ENCODE measurements at regions not wholly inside any gene's neighbourhood (a gene's known extent, or its start where the extent isn't known, plus 50 kb on each side); places are given as distances from the start of the nearest gene placed in this dataset.
A peak's percentile ranks its signal among the peaks of the same experiment; 100 is the strongest.

DNA sequence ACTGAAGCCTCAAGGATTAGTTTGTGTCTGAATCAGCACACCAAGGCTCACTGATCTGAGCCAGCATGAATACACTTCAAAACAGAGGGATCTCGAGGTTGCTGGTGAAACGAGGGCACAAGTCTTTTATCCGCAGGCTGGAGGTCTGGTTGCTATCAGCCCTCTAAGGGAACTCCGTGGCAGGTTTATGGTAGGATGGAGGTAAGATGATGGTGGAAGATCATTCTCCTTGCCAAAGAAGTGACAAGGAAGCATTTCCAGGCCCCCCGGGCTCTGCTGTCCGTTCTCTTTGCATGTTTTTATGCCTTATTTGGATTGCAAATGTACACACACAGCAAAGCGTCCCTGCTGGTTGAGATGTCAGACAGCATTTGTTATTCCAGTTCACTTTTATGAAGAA is 268.3 kb downstream of the ARHGAP12 start:
- intact Hi-C loops (cut with DNase I) = no loop called here
- no peak for DNase-seq

DNA sequence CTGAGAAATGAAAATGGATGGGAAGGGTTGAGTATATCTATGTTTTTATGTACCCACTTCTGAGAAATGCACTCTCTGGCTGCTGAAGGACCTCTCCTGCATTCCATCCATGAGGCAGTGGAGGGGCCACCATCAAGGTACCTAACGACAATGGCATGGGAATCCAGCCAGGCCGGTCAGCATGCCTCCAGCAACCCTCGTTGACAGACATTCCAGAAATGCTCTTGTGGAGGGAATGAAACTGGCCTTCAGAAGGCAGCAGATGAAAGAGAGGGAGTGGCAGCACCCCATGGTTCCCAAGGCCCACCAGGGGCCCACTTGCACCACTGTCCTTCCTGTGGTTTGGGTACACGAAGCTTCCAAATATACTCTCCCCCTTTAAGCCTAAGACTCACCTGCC is 269.0 kb downstream of the ARHGAP12 start:
- intact Hi-C loops (cut with DNase I) = no loop called here
- no peak for DNase-seq

- intact Hi-C loops (cut with DNase I) = no loop called here
- DNase-seq = no peak
These were observed 271.2 kb downstream of the ARHGAP12 start for GRCh38 chr10:31657434-31657872.

- intact Hi-C loops (cut with DNase I) = no loop called here
- DNase-seq = no peak
These were observed 271.7 kb downstream of the ARHGAP12 start for GRCh38 chr10:31656851-31657433.

DNA sequence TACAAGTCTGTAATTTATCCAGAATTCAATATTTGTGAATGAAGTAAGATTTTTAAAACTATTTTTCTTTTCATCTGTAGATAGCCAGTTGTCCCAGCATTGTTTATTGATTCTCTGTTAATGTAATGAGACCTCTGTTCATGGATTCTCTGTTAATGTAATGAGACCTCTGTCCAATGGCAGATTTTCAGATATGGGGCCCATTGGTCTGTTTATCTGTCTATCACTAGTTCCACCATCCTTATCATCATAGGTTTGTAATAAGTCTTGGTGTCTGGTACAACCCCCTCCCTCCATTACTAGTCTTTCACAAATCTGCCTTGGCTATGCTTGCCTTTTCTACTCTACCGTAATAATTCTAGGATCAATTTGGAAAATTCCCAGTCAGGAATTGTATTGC is 276.6 kb downstream of the ARHGAP12 start:
- intact Hi-C loops (cut with DNase I) = no loop called here

DNA sequence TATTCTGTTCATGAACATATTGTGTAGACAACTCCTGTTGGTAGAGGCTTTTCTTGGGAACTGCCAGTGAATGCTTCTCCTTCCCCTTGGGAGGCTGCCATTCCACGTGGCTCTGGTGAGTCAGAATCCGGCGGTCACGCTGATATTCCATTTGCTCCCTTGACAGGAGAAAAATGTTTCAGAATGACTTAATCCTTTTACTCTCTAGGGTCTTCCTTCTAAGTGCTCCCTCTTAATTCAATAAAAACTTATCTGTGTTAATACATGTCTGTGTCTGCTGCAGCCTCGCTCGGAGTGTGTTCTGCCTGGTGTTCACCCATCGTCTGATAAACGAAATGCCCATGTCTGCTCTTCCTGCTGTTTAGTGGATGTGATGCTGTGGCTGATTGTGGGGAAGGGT is 278.6 kb downstream of the ARHGAP12 start:
- intact Hi-C loops (cut with DNase I) = no loop called here
- peak in 29 of 42 donors; percentile 3 to 68 (median 33) for DNase-seq

More for the DNA sequence above, 276.6 kb downstream of the ARHGAP12 start:
- no peak for DNase-seq

DNA sequence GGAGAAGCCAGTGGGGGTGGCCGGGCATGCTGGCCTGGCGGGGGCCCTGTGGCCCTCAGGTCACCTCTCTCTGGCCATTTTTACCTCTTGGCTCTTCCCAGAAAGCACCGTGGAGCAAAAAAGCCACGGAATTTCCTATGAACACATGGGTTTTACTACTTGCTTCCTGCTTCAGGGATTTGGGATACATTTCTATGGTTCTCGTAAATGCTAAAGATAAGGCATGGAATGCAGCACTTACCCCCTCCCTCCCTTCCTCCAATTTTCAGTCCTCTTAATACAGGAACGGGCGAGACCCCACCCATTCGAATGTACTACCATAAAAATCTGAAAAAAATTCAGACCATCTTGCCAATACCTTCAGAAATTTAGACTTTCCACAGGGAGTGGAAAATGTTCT is 279.7 kb downstream of the ARHGAP12 start:
- intact Hi-C loops (cut with DNase I) = no loop called here
- DNase-seq = no peak

- intact Hi-C loops (cut with DNase I) = no loop called here
- DNase-seq = no peak
These were observed 280.8 kb downstream of the ARHGAP12 start for GRCh38 chr10:31647861-31648260.

DNA sequence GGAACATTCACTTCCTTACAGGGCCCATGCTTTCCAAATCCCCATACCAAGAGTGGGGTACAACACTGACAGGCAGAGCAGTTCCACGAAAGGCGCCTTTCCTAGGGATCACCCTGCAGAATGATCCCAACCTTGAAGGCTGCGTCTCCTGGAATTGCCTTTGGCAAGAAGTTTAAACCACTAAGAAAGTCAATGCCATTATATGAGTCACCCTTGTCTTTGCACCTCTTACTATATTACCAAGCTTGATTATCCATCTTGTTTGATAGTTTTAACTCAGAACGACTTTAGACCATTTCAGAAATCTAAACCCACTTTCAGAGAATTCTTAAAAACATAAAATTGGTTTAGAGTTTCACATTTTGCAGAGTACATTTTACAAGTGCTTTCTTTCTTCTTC is 282.1 kb downstream of the ARHGAP12 start:
- intact Hi-C loops (cut with DNase I) = no loop called here
- DNase-seq = no peak

- no peak for DNase-seq
- intact Hi-C loops (cut with DNase I) = no loop called here
These were observed 282.8 kb downstream of the ARHGAP12 start for GRCh38 chr10:31645786-31646185.

- DNase-seq = no peak
- intact Hi-C loops (cut with DNase I) = no loop called here
These were observed 283.5 kb downstream of the ARHGAP12 start for GRCh38 chr10:31644931-31645633.

- DNase-seq = no peak
- intact Hi-C loops (cut with DNase I) = no loop called here
These were observed 286.4 kb downstream of the ARHGAP12 start for GRCh38 chr10:31642281-31642680.

GRCh38 chr10:31635415-31636065 is 293.1 kb downstream of the ARHGAP12 start:
- intact Hi-C loops (cut with DNase I) = no loop called here
- DNase-seq = no peak

DNA sequence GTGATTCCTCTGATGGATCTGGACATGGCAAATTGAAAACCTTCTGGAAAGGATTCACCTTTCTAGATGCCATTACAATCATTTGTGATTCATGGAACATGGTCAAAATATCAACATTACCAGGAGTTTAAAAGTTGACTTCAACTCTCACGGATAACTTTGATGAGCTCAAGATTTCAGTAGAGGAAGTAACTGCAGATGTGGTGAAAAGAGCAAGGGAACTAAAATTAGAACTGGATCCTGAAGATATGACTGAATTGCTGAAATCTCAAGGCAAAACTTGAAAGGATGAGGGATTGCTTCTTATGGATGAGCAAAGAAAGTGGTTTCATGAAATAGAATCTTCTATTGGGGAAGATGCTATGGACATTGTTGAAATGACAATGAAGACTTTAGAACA is 293.6 kb downstream of the ARHGAP12 start:
- no peak for DNase-seq
- intact Hi-C loops (cut with DNase I) = no loop called here

GRCh38 chr10:31630861-31631567 is 297.6 kb downstream of the ARHGAP12 start:
- intact Hi-C loops (cut with DNase I) = no loop called here
- no peak for DNase-seq

GRCh38 chr10:31625566-31625965 is 303.1 kb downstream of the ARHGAP12 start:
- DNase-seq = no peak
- intact Hi-C loops (cut with DNase I) = no loop called here

GRCh38 chr10:31624611-31625010 is 304.0 kb downstream of the ARHGAP12 start:
- intact Hi-C loops (cut with DNase I) = no loop called here
- no peak for DNase-seq

GRCh38 chr10:31623947-31624346 is 304.7 kb downstream of the ARHGAP12 start:
- intact Hi-C loops (cut with DNase I) = no loop called here
- no peak for DNase-seq

DNA sequence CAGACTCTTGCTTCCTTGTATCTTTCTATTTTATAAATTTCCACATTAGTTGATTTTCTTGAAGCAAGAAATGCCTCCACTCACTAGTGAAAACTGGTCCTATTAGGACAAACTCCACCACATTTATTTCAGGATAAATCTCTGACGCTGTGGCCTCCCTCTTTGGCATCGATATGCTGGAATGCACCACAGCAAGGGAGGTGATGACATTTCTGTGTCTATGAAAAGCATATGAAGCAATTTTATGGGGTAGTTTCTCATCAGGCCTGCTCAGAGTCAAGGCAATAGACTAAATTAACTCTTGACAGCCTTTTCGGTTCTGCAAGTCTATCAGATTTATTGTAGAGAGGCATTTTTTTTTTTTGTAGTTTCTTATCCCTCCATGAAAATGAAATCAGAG is 304.4 kb downstream of the ZEB1 start:
- intact Hi-C loops (cut with DNase I) = no loop called here
- DNase-seq = no peak

GRCh38 chr10:31622978-31623377 is 304.0 kb downstream of the ZEB1 start:
- intact Hi-C loops (cut with DNase I) = no loop called here
- DNase-seq = no peak

Data from head of caudate nucleus (tissue), 42 donors.